Ovary (tissue), 7 donors: ENCODE measurements at regions not wholly inside any gene's neighbourhood (a gene's known extent, or its start where the extent isn't known, plus 50 kb on each side); places are given as distances from the start of the nearest gene placed in this dataset.

Experiments used
- DNase-seq, 5 donors: peaks; one replicate each; pipeline ENCODE4 v3.0.0-alpha.2; 2019 to 2020
- H3K27ac ChIP-seq, 2 donors: fragments of 200-600 bp; one replicate each; pipeline versions ENCODE4 v1.5.1 to v1.8.0; 2019 to 2022
- H3K27me3 ChIP-seq: fragments of 200-600 bp; one replicate; pipeline ENCODE4 v1.8.0; 2022
- H3K36me3 ChIP-seq: fragments of 200-600 bp; sonication (generic); one replicate; pipeline ENCODE4 v1.5.1; 2019
- H3K4me1 ChIP-seq: one replicate; pipeline ENCODE4 v1.8.1; 2013; ENCODE audit warnings: mild to moderate bottlenecking, moderate library complexity; ENCODE audit not compliant: insufficient read depth
- H3K4me3 ChIP-seq: fragments of 200-600 bp; sonication (generic); one replicate; pipeline ENCODE4 v1.5.1; 2017
- H3K9me3 ChIP-seq, 2 donors: fragments of 200-600 bp in 1 of 2; sonication (generic) in 1 of 2; one replicate each; pipeline versions ENCODE4 v1.5.1 to v1.8.1; 2013 to 2019; ENCODE audit warnings: mild to moderate bottlenecking in 1 of 2, moderate library complexity in 1 of 2
- EP300 ChIP-seq: sonication (generic); formaldehyde crosslinking; IDR thresholded peaks from one replicate; pipeline ENCODE4 v1.6.1; 2017; ENCODE audit warnings: antibody characterized with exemption
- POLR2A ChIP-seq: fragments of 450-650 bp; IDR thresholded peaks from one replicate; pipeline ENCODE4 v1.6.1; 2017; ENCODE audit warnings: antibody characterized with exemption, mild to moderate bottlenecking, moderate library complexity
- WGBS, 3 donors: extraction: QIAGEN DNeasy Blood & Tissue Kit in 1 of 3; methylation state at CpG; one replicate each; pipeline versions ENCODE4 v1.1.5 to v1.1.7; 2013 to 2017; 5-methylcytosine and 5-hydroxymethylcytosine counted together
- intact Hi-C, 4 donors: fragments of 100-400 bp; cut with DNase I; formaldehyde crosslinking; loops; one replicate each; pipeline versions ENCODE4 v1.11.0 to v1.15.1; 2022 to 2023
- TF ChIP-seq, protein P1 (sequence below), 3 donors: fragments of 450-650 bp in 2 of 3; fragments of 200-600 bp in 1 of 3; IDR thresholded peaks; one replicate each; pipeline versions ENCODE4 v1.5.1 to v1.8.0; 2016 to 2022; ENCODE audit warnings: antibody characterized with exemption in 3 of 3, mild to moderate bottlenecking in 1 of 3
- donor health status: DM: no; HTN: no; CAD: no; lungs with moderate emphysema.
- donor health status: DM: no; HTN: no; CAD: no.
- donor health status: Bipolar disorder and iron deficiency.
- donor health status: DM: no; HTN: no; CAD: no.
- donor health status: DM: yes; HTN: yes; CAD: no.

DNA sequence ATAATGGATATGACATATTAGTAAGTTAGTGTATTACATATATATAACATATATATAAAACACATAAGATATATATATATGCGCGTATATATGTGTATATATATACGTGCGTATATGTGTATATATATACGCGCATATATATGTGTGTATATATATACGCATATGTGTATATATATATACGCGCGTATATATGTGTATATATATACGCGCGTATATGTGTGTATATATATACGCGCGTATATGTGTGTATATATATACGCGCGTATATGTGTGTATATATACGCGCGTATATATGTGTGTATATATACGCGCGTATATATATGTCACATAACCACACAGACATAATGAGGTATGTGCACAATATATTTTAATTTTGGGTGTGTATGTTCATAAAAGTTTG, 327.8 kb downstream of the MEIS1 start:
- Histone ChIP-seq H3K4me1 (no peaks in the 10 kb centered on the region), H3K9me3 (no peaks in the 10 kb centered on the region), H3K27ac (no peak overlapping the region), H3K36me3 (no peaks in the 10 kb centered on the region), H3K4me3 (no peak overlapping the region), H3K27me3 (no peaks in the 10 kb centered on the region)
- DNase-seq = no peak
- WGBS, 3 donors = 83 to 94% (median 93%) methylated on average over 25 of the region's 25 CpGs
- TF ChIP-seq POLR2A (no peak), EP300 (no peak)
- TF ChIP-seq, protein P1, sequence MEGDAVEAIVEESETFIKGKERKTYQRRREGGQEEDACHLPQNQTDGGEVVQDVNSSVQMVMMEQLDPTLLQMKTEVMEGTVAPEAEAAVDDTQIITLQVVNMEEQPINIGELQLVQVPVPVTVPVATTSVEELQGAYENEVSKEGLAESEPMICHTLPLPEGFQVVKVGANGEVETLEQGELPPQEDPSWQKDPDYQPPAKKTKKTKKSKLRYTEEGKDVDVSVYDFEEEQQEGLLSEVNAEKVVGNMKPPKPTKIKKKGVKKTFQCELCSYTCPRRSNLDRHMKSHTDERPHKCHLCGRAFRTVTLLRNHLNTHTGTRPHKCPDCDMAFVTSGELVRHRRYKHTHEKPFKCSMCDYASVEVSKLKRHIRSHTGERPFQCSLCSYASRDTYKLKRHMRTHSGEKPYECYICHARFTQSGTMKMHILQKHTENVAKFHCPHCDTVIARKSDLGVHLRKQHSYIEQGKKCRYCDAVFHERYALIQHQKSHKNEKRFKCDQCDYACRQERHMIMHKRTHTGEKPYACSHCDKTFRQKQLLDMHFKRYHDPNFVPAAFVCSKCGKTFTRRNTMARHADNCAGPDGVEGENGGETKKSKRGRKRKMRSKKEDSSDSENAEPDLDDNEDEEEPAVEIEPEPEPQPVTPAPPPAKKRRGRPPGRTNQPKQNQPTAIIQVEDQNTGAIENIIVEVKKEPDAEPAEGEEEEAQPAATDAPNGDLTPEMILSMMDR (IDR thresholded peaks at IDR 0.05) = no peak
- intact Hi-C loops = no loop called here

DNA sequence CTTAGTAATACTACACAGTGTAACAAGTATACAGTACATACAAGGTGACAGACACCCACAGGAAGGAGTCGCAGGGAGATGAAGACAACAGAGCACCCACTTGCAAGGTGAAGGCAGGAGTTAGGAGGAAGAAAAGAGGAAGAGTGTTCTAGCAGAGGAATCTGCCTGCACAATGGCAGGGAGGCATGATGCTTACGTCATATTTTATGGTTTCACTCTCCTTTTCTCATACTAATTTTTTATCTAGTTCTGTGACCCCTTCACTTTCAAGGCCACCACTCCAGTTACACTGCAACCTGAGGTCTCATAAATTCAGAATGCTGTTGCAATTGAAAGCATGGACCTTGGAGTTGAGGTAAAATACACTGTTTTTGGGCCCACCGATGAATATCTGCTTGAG, 331.7 kb downstream of the MEIS1 start:
- Histone ChIP-seq H3K4me1 (no peaks in the 10 kb centered on the region), H3K4me3 (no peak overlapping the region), H3K27ac (no peak overlapping the region), H3K9me3 (no peaks in the 10 kb centered on the region), H3K27me3 (no peaks in the 10 kb centered on the region), H3K36me3 (no peaks in the 10 kb centered on the region)
- intact Hi-C loops = no loop called here
- no peak for TF ChIP-seq EP300
- TF ChIP-seq, protein P1 (IDR thresholded peaks at IDR 0.05) = no peak
- TF ChIP-seq POLR2A = no peak
- DNase-seq = no peak
- 81 to 92% (median 86%) methylated on average over 3 of the region's 3 CpGs for WGBS, 3 donors

DNA sequence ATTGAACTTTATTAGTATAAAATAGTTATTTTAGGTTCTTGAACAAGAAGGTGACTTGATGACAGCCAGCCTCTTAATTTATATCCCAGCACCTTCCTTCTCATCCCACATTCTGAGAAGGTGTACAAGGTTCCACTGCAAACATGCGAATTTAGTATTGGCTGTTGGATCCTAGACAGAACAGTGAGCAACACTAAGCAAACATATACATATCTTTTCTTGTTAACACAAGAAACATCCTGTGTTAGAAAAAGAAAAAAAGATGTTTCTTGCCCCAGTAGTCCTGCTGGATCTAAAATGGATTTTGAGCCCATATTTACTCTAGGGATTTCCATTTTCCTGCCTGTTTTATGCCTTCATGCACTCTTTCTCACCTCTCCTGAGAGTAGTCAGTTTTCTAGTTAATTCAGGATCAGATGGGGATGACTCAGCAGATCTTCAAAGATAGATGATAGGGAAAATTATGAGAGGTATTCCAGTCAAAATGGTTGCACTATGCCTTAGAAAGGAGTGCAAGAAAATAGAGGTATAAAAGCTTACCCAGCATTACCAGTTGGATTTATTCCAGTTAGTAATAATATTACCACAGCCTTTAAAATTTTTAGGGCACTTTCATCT, 336.5 kb downstream of the MEIS1 start:
- intact Hi-C loops = no loop called here
- Histone ChIP-seq H3K27ac (no peak overlapping the region), H3K27me3 (no peaks in the 10 kb centered on the region), H3K9me3 (no peaks in the 10 kb centered on the region), H3K36me3 (no peaks in the 10 kb centered on the region), H3K4me1 (peaks cover 2% of the 10 kb centered on the region), H3K4me3 (no peak overlapping the region)
- no peak for DNase-seq
- no peak for TF ChIP-seq POLR2A
- TF ChIP-seq, protein P1 (IDR thresholded peaks at IDR 0.05) = no peak
- no peak for TF ChIP-seq EP300
- whole genome bisulfite sequencing, 3 donors = 93 to 98% (median 93%) methylated on average over 1 of the region's 1 CpG

DNA sequence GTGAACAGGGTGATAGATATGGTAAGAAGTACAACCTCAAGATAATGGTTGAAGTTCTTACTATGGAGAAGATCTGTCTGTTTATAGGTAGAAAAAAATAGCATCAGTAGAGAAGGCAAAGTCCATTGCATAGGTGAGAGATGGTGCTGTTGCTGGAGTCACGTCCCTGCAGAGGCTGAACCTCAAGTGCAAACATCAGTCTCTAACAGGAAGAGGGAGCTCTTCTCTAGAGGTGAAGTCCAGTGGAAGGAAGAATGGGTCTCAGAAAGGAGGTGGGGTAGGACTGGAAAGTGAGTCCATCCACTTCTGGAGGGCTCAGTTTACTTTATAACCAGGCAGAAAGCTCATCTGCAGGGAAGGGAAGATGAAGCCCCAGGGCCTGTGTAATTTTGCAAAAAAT, 337.7 kb downstream of the MEIS1 start:
- H3K4me3 ChIP-seq = no peak overlapping the region
- intact Hi-C loops = no loop called here
- no peak overlapping the region for H3K27ac ChIP-seq
- no peaks in the 10 kb centered on the region for H3K36me3 ChIP-seq
- TF ChIP-seq EP300 (no peak), POLR2A (no peak)
- TF ChIP-seq, protein P1 (IDR thresholded peaks at IDR 0.05) = no peak
- DNase-seq = no peak
- no peaks in the 10 kb centered on the region for H3K9me3 ChIP-seq
- H3K27me3 ChIP-seq = no peaks in the 10 kb centered on the region
- WGBS, 3 donors = 80 to 94% (median 93%) methylated on average over 1 of the region's 1 CpG
- peaks cover 2% of the 10 kb centered on the region for H3K4me1 ChIP-seq
